ENCODE measurements at regions not wholly inside any gene's neighbourhood (a gene's known extent, or its start where the extent isn't known, plus 50 kb on each side); places are given as distances from the start of the nearest gene placed in this dataset.

DNA sequence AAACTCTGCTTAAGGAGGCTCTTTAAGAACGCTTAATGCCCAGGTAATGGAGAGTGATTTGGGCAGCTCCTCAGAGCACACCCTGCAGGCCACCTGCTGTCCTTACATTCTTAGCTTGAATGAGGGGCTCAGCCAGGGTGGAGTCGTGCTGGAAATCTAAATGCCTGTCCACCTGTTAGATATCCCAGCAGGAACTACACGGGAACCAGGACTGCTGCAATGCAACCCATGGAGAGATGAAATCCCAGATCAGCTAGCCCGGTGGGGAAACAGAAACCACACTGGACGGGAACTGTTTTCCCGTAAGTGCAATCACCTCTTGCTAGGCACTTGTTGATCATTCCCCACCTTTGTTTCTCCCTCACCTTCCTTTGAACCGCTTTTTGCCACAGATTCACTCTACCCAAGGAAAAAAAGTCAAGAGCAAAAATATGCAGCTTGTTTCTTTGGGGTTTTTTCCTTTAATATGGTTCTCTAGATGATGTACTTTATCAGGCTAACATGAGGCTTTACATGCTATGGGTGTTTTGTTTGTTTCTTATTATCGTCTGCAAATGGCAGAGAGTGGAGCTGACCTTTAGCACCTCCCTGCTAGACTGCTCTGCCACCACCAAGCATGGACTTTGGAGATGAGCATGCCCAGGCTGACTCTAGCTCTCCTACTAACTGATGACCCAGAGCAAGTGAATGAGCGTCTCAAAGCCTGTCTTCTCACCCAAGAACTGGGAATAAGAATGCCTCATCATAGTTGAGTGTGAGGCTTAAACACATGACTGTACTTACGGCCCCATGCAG is 125.9 kb upstream of the TNFAIP3 start:
- TF ChIP-seq, protein P1, sequence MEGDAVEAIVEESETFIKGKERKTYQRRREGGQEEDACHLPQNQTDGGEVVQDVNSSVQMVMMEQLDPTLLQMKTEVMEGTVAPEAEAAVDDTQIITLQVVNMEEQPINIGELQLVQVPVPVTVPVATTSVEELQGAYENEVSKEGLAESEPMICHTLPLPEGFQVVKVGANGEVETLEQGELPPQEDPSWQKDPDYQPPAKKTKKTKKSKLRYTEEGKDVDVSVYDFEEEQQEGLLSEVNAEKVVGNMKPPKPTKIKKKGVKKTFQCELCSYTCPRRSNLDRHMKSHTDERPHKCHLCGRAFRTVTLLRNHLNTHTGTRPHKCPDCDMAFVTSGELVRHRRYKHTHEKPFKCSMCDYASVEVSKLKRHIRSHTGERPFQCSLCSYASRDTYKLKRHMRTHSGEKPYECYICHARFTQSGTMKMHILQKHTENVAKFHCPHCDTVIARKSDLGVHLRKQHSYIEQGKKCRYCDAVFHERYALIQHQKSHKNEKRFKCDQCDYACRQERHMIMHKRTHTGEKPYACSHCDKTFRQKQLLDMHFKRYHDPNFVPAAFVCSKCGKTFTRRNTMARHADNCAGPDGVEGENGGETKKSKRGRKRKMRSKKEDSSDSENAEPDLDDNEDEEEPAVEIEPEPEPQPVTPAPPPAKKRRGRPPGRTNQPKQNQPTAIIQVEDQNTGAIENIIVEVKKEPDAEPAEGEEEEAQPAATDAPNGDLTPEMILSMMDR (IDR thresholded peaks at IDR 0.05) = no peak
- no peak for TF ChIP-seq EZH2 (IDR thresholded peaks at IDR 0.05; ENCODE audit: borderline replicate concordance, insufficient read depth, low read depth, low read length, poor library complexity, severe bottlenecking)
